Head of caudate nucleus (tissue), 42 donors: ENCODE measurements at regions not wholly inside any gene's neighbourhood (a gene's known extent, or its start where the extent isn't known, plus 50 kb on each side); places are given as distances from the start of the nearest gene placed in this dataset.
A peak's percentile ranks its signal among the peaks of the same experiment; 100 is the strongest.
"Not testable (repeated sequence)": the region's sequence is repeated elsewhere in the genome, so short reads cannot be mapped to it uniquely, and the experiment has no call there.

Experiments
- DNase-seq, 42 donors: peaks; one replicate each; pipeline versions ENCODE4 v3.0.0 to v3.0.0-alpha.2; 2020 to 2021; ENCODE audit warnings: mixed read lengths in 7 of 42
- intact Hi-C: fragments of 100-400 bp; cut with DNase I; formaldehyde crosslinking; loops from one replicate; pipeline ENCODE4 v1.15.0; 2022

DNA sequence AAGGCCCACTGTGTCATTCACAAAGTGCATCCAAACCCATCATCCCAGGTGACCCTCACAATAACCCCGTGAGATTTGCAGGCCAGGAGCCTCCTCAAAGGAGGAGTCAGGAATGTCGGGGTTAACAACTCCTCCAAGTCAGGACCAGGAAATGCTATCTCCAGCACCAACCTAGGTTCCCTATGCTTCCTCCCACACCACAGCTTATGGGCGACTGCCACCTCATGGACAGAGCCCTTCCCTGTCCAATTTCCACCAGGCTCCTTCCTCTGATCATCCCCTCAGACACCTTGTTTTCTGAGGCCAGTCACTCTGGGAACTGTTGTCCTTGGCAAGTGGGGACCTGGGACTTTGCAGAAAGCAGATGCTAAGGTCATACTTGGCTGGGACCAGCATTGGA lies 77.8 kb downstream of the LIMS3 start:
- intact Hi-C loops, DNase-seq: not testable (repeated sequence)

DNA sequence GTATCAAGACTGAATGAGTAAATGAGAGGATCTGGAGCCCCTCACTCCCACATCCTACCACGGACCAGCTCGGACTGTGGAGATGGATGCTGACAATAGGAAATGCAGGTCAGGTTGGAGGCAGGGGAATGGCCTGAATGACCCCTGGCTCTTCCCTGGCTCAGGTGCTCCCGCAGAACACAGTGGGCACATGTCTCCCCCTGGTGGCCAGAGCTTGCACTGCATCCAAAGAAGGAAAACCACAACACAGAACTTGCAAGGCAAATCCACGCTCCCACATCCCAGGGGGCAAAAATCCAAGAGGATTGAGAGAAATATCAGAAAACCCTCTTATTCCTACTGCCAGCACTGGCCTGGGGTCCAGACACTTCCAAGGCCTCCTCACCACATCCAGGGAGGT lies 82.3 kb downstream of the LIMS3 start:
- DNase-seq, intact Hi-C loops: not testable (repeated sequence)

DNA sequence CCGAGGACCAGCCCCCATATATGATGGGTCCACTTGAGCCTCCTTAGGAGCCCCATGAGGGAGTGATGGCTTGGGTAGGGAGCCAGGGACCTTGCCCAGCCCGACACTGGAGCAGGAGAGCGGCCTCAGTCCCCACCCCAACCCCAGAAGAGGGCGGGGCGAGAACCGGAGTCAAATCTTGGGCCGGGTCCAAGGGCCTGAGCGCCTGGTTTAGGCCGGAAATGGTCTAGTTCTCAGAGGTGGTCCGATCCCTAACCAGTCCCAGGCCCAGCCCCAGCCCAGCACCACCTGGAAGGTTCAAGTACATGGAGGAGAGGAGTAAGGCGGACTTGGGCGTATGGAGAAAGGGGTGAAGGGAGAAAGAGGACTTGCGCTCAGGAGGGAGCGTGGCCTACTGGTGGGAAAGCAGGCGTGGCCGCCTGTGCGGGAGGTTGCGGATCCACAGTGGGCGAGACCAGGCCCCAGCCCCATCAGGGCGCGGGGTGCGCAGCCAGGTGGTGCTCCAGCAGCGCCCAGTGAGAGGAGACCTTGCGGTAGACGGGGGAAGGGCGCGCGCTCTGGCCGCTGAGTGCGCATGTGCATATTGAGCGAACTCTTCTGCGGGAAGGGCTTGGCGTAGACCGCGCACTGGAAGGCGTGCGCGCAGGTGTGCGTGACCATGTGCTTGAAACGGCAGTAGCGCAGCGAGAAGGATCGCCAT lies 88.1 kb downstream of the LIMS3 start:
- intact Hi-C loops, DNase-seq: not testable (repeated sequence)

DNA sequence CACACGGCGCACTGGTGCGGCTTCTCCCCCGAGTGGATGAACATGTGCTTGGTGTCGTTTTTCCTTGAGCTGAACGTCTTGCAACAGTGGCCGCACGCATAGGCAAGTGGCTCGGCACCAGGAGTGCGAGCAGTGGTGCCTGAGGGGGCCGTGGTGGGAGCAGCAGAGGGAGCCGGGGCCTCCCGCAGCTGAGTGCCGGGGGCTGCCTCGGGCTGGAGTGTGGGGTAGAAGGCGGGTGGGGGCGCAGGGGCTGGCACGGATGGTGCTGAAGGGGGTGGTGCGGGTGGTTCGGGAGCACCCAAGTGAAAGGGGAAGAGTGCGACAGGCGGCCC lies 88.6 kb downstream of the LIMS3 start:
- intact Hi-C loops, DNase-seq: not testable (repeated sequence)

DNA sequence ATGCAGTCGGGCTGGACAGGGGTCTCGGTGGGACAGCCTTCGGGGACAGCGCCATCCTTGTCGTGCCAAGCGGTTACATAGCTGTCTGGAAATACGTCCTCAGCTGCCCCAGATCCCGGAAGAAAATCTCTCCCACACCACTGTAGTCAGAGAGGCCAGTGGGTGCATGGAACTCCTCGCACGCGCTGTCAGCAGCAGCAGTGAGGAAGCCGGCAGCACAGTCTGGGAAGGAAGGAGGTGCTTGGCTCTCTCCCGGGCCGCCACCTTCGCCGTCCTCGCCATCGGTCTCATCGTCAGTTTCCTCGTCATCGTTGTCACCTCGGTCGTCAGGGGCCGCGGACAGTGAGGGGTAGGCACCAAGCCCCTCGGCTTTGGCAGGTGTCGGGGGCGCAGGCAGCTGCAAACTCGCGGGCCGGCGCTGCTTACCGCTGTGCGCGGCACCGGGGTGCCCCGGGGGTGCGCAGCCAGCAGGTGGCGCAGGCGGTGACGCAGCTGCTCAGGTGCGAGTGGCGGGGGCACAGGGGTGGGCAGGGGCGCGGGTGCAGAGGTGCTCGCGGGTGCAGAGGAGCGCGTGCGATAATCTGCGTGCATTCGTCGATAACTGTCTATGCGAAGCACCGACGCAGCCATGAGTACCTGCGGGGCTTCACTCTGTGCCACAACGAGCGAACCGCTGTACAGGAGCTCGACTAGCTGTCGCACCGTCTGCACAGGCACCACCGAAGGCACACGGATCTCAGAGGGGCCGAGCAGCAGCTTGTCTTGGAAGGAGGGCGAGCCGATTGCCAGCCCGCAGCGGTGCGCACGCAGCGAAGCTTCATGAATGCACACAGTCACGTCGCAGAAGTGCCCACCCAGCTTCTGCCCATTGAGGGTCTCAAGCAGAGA lies 89.2 kb downstream of the LIMS3 start:
- intact Hi-C loops, DNase-seq: not testable (repeated sequence)

DNA sequence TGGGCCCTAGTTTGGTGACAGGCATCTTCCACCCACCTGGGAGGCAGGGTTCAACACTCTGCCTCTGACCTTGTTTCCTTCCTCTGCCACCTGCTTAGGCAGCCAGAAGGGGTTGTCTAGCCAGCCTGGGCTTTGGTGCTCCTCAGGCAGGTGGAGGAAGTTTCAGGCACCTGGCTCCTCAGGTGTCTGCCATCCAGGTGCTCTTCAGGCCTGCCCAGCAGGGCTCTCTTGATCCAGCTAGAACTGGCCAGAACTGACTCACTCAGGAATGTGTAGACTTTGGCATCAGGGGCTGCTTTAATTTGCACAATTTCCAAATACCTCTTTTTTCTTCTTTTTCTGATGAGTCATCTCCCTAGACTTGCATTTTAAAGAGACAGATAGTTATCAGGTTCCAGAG lies 100.9 kb downstream of the LIMS3 start:
- intact Hi-C loops: not testable (repeated sequence)
- DNase-seq: peak in 1 of 42 donors; percentile 5

DNA sequence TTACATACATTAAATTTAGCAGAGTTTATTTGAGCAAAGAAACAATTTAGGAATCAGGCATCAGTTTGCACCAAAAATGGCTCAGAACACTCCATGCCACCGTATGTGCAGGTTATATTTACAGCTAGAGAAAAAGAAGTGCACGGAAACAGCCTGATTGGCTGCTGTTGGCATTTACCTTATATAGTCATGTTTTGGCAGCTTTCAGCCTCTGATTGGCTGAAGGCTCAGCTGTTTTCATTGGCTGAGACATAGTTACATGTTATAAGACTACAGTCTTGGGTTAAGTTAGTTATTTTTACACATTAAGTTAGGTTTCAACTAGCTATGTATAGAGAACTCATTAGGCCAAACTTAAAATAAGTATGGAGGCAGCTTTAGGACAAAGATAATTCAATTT lies 104.0 kb downstream of the LIMS3 start:
- DNase-seq, intact Hi-C loops: not testable (repeated sequence)

DNA sequence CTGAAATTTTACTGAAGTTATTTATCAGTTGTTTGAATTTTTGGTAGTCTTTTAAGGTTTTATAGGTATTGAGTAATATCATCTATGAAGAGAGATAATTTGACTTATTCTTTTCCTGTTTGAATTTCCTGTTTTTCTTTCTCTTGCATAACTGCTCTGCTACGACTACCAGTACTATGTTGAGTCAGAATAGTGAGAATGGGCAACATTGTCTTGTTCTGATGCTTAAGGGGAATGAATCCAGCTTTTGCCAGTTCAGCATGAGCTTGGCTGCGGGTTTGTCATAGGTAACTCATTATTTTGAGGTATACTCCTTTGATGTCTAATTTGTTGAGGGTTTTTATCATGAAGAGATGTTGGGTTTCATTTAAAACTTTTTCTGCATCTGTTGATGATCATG lies 102.2 kb downstream of the MALL start:
- intact Hi-C loops, DNase-seq: not testable (repeated sequence)

DNA sequence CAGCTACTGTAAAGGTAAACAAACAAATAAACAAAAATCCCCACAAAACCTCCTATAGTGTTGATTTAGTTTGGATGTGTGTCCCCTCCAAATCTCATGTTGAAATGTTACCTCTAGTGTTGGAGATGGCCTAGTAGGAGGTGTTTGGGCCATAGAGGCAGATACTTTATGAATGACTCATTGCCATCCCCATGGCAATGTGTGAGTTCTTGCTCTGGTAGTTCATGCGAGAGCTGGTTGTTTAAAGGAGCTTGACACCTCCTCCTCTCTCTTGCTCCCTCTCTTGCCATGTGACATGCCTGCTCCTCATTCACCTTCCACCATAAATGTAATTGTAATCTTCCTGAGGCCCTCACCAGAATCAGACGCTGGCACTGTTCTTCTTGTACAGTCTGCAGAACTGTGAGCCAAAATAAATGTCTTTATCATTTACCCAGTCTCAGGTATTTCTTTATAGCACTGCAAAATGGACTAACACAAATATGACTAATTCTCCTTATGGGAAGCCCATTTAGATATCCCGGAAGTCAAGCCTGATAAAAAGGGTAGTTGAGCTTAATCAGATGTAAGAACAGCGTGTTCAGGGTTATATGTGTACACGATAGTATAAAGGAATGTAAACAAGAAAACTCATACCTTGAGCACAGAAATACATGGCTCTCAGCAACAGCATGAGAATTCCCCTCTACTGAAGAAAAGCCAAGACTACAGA lies 99.1 kb downstream of the MALL start:
- intact Hi-C loops, DNase-seq: not testable (repeated sequence)

DNA sequence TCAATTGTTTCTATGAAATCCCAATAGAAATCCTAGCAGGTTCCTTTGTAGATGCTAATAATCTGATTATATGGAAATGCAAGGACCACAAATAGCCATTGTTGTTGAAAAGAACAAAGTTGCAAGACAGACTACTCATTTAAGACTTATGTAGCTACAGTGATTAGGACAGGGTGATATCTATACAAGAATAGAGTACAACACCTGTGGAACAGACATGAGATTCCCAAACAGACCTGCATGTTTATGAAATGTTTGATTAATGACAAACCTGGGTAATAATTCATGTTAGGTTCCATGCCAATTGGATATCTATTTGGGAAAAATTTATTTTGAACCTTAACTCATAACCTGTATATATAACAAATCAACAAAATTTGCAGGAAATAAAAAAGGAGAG lies 95.4 kb downstream of the MALL start:
- intact Hi-C loops, DNase-seq: not testable (repeated sequence)

DNA sequence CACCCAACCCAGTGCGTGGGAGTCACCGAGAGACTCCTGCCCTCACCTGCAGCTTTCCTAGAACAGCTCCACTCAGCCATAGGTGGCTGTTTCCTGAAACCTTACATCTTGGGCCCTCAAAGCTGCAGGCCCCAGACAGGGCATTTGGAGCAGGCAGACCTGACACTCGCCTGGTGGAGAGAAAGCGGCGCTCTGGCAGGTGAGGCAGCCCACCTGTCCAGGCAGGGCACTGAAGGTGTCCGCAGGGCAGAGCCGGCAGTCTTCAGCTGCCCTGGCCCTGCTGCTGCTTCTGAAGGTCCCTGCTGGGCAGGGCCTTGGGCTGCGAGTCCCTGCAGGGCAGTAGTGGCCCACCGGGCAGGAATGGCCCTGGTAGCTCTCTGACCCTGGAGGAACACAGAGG lies 93.3 kb downstream of the MALL start:
- DNase-seq, intact Hi-C loops: not testable (repeated sequence)

DNA sequence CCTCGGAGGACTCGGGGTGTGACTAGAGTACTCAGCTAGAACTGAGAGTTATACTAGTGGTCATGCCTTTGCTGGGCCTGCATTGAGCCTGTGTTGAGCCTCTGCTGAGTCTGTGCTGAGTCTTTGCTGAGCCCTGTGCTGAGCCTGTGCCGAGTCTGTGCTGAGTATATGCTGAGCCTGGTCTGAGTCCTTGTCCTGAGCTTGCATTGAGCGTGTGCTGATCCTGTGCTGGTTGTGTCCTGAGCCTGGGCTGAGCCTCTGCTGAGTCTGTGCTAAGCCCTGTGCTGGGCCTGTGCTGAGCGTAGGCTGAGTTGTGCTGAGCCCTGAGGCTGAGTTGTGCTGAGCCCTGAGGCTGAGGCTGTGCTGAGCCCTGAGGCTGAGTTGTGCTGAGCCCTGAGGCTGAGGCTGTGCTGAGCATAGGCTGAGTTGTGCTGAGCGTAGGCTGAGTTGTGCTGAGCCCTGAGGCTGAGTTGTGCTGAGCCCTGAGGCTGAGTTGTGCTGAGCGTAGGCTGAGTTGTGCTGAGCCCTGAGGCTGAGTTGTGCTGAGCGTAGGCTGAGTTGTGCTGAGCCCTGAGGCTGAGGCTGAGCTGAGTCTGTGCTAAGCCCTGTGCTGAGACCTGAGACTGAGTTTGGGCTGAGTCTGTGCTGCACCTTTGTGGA lies 89.4 kb downstream of the MALL start:
- intact Hi-C loops: not testable (repeated sequence)
- peak in 15 of 42 donors; percentile 2 to 63 (median 19) for DNase-seq

DNA sequence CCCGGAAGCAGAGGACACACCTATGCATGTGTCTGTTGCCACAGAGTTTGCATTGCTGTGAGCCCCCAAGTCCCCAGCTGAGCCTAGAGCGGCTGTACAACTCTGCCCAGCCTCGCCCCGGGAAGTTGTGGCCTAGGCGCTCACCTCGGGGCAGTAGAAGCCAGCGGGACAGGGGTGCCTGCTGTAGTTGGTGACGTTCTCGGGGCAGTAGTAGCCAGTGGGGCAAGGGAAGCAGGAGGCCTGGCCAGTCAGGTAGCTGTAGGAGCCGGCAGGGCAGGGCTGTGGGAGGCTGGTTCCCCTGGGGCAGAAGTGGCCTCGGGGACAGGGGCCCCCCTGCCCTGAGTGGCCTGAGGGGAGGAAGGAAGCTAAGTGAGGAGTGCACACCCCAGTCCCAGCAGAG lies 87.2 kb downstream of the MALL start:
- intact Hi-C loops: not testable (repeated sequence)
- peak in 1 of 42 donors; percentile 5 for DNase-seq

DNA sequence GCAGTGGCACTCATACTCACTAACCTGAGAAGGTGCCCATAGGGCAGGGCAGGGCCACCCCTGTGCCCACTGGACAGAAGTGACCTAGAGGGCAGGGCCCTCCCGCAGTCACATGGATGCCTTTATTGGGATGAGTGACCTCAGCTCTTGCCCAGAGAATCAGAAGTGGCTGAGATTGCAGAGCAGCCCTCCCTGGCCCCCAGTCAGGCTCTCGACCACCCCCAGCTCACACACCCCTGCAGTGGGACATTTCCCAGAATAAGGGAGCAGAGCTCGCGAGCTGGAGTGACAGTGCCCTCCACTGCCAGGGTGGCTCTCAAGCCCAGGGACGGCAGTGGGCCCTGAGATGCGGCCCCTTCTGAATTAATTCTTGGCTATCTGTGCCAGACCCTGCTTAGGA lies 84.7 kb downstream of the MALL start:
- intact Hi-C loops: not testable (repeated sequence)
- DNase-seq: peak in 1 of 42 donors; percentile 2

DNA sequence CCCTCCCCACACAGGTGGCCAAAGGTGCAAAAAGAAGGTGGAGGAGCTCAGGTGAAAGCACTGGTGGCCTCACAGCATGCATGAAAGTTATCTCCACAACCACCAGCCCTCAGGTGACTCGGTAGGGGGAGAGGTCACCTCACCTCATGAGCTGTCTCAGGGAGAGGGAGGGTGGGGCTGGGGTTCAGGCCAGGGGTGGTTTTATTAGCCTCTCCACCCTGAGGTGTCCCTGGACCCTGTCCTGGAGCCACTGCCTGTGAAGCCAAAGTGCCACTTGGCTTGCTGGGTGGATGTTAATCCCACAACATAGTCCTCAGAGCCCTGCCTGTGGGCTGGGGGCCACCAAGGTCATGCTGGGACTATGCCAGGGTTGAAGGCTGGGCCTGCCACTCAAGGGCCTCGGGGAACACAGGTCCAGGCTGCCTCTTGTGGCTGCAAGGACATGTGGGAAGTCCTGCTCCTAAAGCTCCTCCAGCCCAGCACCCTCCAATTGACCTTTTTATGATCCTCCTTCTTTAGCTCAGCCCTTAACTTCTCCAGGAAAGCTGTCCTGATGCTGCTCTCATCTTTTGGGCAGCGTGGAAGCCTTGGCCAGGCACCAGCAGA lies 83.8 kb downstream of the MALL start:
- intact Hi-C loops, DNase-seq: not testable (repeated sequence)
